IMR-90 (cell line): ENCODE measurements at regions not wholly inside any gene's neighbourhood (a gene's known extent, or its start where the extent isn't known, plus 50 kb on each side); places are given as distances from the start of the nearest gene placed in this dataset. TPM values are rescaled to one million over a fixed set of nuclear protein-coding genes. Genes with fewer than 3 reads are reported as not detected.

Source experiments
- microRNA-seq, 2 experiments: library from miRNA; stranded (forward) in 1 of 2; unstranded in 1 of 2; fragments of 10-50 nt in 1 of 2; fragments of <30 nt in 1 of 2; gene quantifications in 1 of 2; microRNA quantifications in 1 of 2; one replicate each; pipeline versions ENCODE3 to v1.1.0; 2013 to 2020; ENCODE audit not compliant: insufficient read depth in 1 of 2, insufficient read length in 1 of 2, unreplicated experiment in 1 of 2
- small RNA-seq, 5 experiments: library from RNA; depleted of rRNA; stranded (forward); fragments of <200 nt; gene quantifications; one replicate each; pipeline ENCODE3, GENCODE V24; 2012

Small RNA genes in the stretch of these regions (microRNA-seq; reads per million reads assigned to microRNA genes)
- gene RF00019 (ENCODE audit: insufficient read depth, insufficient read length) = not detected

Small RNA genes in the stretch of these regions (small RNA-seq; reads per million reads assigned to genes)
- 0 reads per million in 5 experiments for gene RF00019
